Ascending aorta (tissue), 2 donors: ENCODE measurements at regions not wholly inside any gene's neighbourhood (a gene's known extent, or its start where the extent isn't known, plus 50 kb on each side); places are given as distances from the start of the nearest gene placed in this dataset.

ENCODE experiments used
- DNase-seq, 2 donors: peaks; one replicate each; pipeline ENCODE4 v3.0.0-alpha.2; 2019; ENCODE audit warnings: low spot score in 2 of 2
- H3K27ac ChIP-seq, 2 donors: fragments of 200-600 bp; sonication (generic); one replicate each; pipeline ENCODE4 v1.5.1; 2016 to 2017; ENCODE audit warnings: mild to moderate bottlenecking in 1 of 2
- H3K27me3 ChIP-seq: fragments of 200-600 bp; sonication (generic); one replicate; pipeline ENCODE4 v1.5.1; 2017
- H3K36me3 ChIP-seq, 2 donors: fragments of 200-600 bp; sonication (generic); one replicate each; pipeline ENCODE4 v1.5.1; 2016
- H3K4me1 ChIP-seq, 2 donors: fragments of 200-600 bp; sonication (generic); one replicate each; pipeline ENCODE4 v1.5.1; 2016 to 2017; ENCODE audit warnings: mild to moderate bottlenecking in 1 of 2
- H3K4me3 ChIP-seq, 2 donors: fragments of 200-600 bp; sonication (generic); one replicate each; pipeline ENCODE4 v1.5.1; 2016 to 2017; ENCODE audit warnings: mild to moderate bottlenecking in 1 of 2
- H3K9me3 ChIP-seq, 2 donors: fragments of 200-600 bp; sonication (generic); one replicate each; pipeline ENCODE4 v1.5.1; 2016
- intact Hi-C: fragments of 100-400 bp; cut with DNase I; formaldehyde crosslinking; loops from one replicate; pipeline ENCODE4 v1.15.1; 2023
- TF ChIP-seq, protein P1 (sequence below), 3 experiments: fragments of 200-600 bp in 2 of 3; fragments of 450-650 bp in 1 of 3; sonication (generic) in 2 of 3; IDR thresholded peaks; one replicate each; pipeline ENCODE4 v1.5.1; 2016 to 2019; ENCODE audit warnings: antibody characterized with exemption in 3 of 3, mild to moderate bottlenecking in 1 of 3, moderate library complexity in 1 of 3

DNA sequence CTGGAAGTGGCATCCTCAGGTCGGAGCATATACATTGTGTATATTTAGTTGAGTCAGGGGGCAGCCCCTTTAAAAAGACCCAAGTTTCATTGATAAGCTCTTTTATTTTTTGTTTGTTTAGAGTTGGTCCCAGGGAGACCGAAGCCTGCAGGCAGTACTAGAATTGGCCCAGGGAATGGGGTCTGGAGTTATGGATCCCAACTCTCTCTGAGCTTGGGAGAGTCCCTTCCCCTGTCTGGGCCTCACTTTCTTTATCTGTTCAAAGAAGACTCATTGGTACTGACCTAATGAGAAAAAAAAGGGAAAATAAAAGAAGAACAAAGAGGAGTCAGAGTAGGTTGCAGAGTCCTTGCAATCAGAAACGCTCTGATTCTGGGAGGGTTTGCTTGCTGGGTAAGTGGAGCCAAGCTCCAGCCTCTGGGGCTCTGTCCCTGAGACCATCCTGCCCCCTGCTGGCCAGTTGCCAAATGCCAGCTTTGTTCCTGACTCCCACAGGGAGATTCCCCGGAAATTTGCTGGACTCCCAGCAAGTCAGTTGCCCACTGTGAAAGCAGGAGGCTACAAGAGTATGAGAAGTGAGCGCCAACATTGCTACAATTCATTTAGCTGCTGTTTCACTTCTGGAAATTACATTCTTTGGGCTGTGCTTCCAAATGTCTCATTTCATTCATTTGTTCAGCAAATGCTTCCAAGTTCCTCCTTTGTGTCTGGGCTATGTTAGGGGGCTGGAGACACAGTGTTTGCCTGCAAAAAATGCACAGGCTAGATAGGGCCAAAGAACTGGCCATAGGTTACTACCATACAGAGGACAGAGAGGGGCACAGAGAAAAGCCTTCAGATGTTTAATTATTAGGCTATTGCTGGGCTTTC is 156.2 kb downstream of the MELK start:
- Histone ChIP-seq H3K4me3 (no peak overlapping the region), H3K4me1 (no peaks in the 10 kb centered on the region), H3K9me3 (no peaks in the 10 kb centered on the region), H3K27me3 (no peaks in the 10 kb centered on the region), H3K36me3 (no peaks in the 10 kb centered on the region), H3K27ac (no peak overlapping the region)
- DNase-seq = no peak
- TF ChIP-seq, protein P1, sequence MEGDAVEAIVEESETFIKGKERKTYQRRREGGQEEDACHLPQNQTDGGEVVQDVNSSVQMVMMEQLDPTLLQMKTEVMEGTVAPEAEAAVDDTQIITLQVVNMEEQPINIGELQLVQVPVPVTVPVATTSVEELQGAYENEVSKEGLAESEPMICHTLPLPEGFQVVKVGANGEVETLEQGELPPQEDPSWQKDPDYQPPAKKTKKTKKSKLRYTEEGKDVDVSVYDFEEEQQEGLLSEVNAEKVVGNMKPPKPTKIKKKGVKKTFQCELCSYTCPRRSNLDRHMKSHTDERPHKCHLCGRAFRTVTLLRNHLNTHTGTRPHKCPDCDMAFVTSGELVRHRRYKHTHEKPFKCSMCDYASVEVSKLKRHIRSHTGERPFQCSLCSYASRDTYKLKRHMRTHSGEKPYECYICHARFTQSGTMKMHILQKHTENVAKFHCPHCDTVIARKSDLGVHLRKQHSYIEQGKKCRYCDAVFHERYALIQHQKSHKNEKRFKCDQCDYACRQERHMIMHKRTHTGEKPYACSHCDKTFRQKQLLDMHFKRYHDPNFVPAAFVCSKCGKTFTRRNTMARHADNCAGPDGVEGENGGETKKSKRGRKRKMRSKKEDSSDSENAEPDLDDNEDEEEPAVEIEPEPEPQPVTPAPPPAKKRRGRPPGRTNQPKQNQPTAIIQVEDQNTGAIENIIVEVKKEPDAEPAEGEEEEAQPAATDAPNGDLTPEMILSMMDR (IDR thresholded peaks at IDR 0.05) = peak in 2 of 3 experiments; percentile 16 to 26
- intact Hi-C loops = no loop called here

DNA sequence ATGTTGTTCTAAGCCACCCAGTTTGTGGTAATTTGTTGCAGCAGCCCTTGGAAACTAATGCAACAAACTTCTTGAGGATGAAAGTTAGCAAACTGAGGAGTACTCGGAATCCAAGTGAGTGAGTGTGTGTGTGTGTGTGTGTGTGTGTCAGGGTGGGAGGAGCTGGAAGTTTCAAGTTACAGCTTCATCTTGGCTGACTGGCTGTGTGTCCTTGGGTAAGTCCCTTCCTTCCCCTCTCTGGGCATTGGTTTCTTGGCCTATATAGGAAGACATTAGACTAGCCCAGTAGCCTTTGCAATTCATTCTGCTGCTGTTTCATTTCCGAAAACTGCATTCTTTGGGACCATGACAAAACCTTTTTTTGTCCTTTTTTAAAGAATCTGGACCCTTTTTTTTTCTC is 157.2 kb downstream of the MELK start:
- Histone ChIP-seq H3K4me3 (no peak overlapping the region), H3K27me3 (no peaks in the 10 kb centered on the region), H3K27ac (no peak overlapping the region), H3K4me1 (no peaks in the 10 kb centered on the region), H3K9me3 (no peaks in the 10 kb centered on the region), H3K36me3 (no peaks in the 10 kb centered on the region)
- TF ChIP-seq, protein P1 (IDR thresholded peaks at IDR 0.05) = no peak
- no peak for DNase-seq
- intact Hi-C loops = no loop called here

DNA sequence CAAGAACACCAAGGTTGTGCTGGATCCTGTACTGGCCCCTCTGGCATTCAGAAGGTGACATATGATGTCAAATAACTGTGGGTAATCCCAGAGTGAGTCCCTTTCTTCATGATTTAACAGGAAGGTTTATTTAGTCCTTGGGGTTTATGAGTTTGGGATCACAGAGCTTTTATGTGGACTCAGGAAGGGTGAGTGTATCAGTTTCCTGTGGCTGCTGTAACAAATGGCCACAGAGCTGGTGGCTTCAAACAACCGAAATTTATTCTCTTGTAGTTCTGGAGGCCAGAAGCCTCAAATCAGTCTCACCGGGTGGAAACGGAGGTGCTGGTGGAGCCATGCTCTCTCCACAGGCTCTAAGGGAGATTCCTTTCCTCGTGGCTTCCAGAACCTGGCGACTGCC is 157.7 kb downstream of the MELK start:
- Histone ChIP-seq H3K27me3 (no peaks in the 10 kb centered on the region), H3K27ac (no peak overlapping the region), H3K4me1 (no peaks in the 10 kb centered on the region), H3K4me3 (no peak overlapping the region), H3K36me3 (no peaks in the 10 kb centered on the region), H3K9me3 (no peaks in the 10 kb centered on the region)
- TF ChIP-seq, protein P1 (IDR thresholded peaks at IDR 0.05) = no peak
- intact Hi-C loops = no loop called here
- no peak for DNase-seq

DNA sequence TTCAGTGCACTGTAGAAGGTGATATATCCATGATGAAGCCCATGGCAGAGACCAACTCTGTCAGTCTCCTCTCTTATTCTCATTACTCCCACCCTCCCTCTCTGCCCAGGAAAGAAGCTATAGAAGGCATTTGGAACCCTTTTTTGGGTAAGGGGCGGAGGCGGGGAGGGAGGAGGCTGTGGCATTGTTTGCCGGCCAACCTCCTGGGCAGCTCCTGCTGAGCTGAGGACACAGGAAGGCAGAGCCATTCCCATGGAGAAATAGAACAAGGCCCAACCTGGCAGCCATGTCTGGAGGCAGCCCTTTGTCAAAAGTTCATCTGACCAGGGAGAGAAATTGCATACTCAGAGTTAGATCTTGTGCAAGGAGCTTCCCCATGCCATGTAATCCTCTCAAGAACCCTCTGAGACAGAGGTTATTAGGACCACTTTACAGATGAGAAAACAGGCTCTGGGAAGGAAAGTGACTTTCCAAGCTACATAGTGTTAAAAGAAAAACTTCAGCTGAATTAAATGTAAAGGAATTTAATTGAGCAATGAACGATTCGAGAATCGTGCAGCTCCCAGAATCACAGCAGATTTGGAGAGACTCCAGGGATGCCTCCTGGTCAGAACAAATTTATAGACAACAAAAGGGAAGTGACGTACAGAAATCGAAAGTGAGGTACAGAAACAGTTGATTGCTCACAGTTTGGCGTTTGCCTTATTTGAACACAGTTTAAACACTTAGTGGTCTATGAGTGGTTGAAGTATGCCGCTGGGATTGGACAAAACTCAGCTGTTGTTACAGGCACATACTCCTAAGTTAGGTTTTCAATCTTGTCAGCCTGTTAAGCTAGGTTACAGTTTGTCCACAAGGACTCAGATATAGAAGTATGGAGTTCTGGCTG is 158.6 kb downstream of the MELK start:
- H3K4me3 ChIP-seq = no peak overlapping the region
- no peak for DNase-seq
- H3K9me3 ChIP-seq = no peaks in the 10 kb centered on the region
- no peaks in the 10 kb centered on the region for H3K27me3 ChIP-seq
- TF ChIP-seq, protein P1 (IDR thresholded peaks at IDR 0.05) = no peak
- no peaks in the 10 kb centered on the region for H3K36me3 ChIP-seq
- no peaks in the 10 kb centered on the region for H3K4me1 ChIP-seq
- intact Hi-C loops = no loop called here
- no peak overlapping the region for H3K27ac ChIP-seq

DNA sequence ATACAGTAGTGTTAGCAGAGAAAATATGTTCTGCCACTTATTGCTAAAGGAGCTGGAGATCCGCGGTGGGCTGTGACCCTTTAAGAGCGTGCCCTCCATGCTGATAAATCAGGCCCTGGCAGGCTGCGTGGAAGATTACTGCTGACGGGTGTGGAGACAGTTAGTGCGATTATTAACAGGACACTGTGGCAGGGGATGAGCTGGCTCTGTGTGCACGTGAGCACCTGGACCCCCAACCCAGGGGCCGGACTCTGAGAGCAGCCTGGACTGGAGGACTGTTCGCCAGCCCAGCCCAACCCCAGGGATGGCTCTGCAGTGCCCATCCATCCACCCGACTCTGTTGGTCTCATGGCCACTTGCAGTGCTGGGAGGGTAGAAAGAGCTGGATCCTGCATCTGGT is 162.0 kb downstream of the MELK start:
- Histone ChIP-seq H3K4me3 (no peak overlapping the region), H3K27me3 (no peaks in the 10 kb centered on the region), H3K36me3 (no peaks in the 10 kb centered on the region), H3K9me3 (no peaks in the 10 kb centered on the region), H3K27ac (no peak overlapping the region), H3K4me1 (no peaks in the 10 kb centered on the region)
- TF ChIP-seq, protein P1 (IDR thresholded peaks at IDR 0.05) = no peak
- intact Hi-C loops = no loop called here
- DNase-seq = no peak
